ACC112 (cell line): ENCODE measurements at regions not wholly inside any gene's neighbourhood (a gene's known extent, or its start where the extent isn't known, plus 50 kb on each side); places are given as distances from the start of the nearest gene placed in this dataset.

Experiments
- H2AFZ ChIP-seq: fragments of 200-600 bp; sonication (generic); one replicate; pipeline ENCODE4 v1.6.0; 2017; ENCODE audit warnings: antibody characterized with exemption, low read length; ENCODE audit not compliant: unreplicated experiment
- H3K27ac ChIP-seq: fragments of 200-600 bp; sonication (generic); 2 replicates; pipeline ENCODE4 v1.5.1; 2014; ENCODE audit warnings: low read depth, mild to moderate bottlenecking, antibody characterized with exemption, low read length, moderate library complexity
- H3K27me3 ChIP-seq: fragments of 200-600 bp; sonication (generic); 2 replicates; pipeline ENCODE4 v1.6.1; 2014; ENCODE audit warnings: mild to moderate bottlenecking, antibody characterized with exemption, low read length, moderate library complexity, mixed read lengths; ENCODE audit not compliant: insufficient read depth
- H3K36me3 ChIP-seq: fragments of 200-600 bp; sonication (generic); 2 replicates; pipeline ENCODE4 v1.6.1; 2016; ENCODE audit warnings: mild to moderate bottlenecking, antibody characterized with exemption, low read length, moderate library complexity, mixed read lengths; ENCODE audit not compliant: insufficient read depth
- H3K4me1 ChIP-seq: fragments of 200-600 bp; sonication (generic); one replicate; pipeline ENCODE4 v1.6.1; 2016; ENCODE audit warnings: low read length, mixed read lengths; ENCODE audit not compliant: insufficient read depth, unreplicated experiment, control insufficient read depth
- H3K4me3 ChIP-seq: fragments of 200-600 bp; sonication (generic); 2 replicates; pipeline ENCODE4 v1.5.1; 2014; ENCODE audit warnings: mild to moderate bottlenecking, low read depth, low read length
- H3K79me2 ChIP-seq: fragments of 200-600 bp; sonication (generic); one replicate; pipeline ENCODE4 v1.6.0; 2016; ENCODE audit warnings: low read length; ENCODE audit not compliant: control insufficient read depth, unreplicated experiment, insufficient read depth

DNA sequence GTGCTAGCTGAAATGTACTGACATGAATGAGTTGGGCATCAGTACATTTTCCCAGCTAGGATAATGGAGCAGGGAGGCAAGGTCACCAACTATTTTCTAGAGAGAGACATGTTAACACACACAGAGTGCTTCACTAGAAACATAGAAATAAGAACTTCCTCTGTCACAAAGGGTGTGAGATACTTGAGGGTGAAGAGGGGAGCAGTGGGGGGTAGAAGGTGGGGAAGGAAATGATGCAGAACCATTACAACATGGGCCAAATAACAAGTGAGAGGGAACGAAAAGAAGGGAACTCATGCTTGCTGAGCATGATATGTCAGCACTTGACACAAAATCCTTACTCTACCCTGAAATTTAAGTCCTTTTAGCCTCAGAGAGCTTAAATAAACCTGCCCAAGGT lies 87.8 kb upstream of the RFC3 start:
- H3K27me3 ChIP-seq = no peaks in the 10 kb centered on the region
- H3K4me3 ChIP-seq = no peak overlapping the region
- no peaks in the 10 kb centered on the region for H3K36me3 ChIP-seq
- H3K4me1 ChIP-seq = no peaks in the 10 kb centered on the region
- no peak overlapping the region for H2AFZ ChIP-seq
- H3K27ac ChIP-seq = no peak overlapping the region
- no peaks in the 10 kb centered on the region for H3K79me2 ChIP-seq

DNA sequence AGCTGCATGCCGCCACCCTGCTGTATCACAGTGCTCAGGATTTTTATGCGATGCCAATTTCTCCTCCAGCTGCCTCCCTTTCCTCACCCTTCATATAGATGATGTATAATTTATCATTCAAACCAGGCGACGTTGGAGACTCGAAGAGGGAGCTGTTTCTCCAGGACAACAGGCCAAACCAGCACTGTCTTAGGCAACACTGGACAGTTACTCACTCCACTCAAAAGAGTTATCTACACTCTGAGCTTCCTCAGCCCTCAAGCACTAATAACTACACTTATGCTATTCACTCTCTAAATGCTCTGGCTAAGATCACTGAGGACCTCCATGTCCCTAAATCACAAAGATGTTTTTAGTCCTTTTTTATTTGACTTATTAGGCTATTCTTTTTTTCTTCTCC lies 87.3 kb upstream of the RFC3 start:
- no peak overlapping the region for H3K27ac ChIP-seq
- no peak overlapping the region for H2AFZ ChIP-seq
- no peaks in the 10 kb centered on the region for H3K4me1 ChIP-seq

DNA sequence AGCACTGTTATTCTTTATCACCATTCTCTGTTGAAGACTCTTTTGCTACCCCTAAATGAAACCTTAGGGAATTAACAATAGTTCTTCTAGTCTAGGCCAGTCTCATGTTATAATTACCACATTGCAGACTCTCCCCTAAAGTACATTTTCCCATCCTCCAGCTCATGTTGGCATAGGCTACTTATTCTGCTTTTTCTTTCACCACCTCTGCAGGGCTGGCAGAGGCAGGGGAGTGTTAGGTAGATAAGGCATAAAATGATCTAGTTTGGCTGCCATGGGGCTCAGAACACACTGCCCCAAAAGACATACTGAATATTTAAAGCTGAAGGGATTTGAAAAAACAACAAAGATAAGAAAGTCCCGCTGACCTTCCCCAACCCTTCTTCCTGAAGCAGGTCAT lies 82.7 kb upstream of the RFC3 start:
- Histone ChIP-seq H3K4me3 (no peak overlapping the region), H2AFZ (no peak overlapping the region), H3K27me3 (no peaks in the 10 kb centered on the region), H3K36me3 (no peaks in the 10 kb centered on the region), H3K79me2 (no peaks in the 10 kb centered on the region), H3K27ac (no peak overlapping the region), H3K4me1 (peaks cover 8% of the 10 kb centered on the region)

More for the DNA sequence above, 87.3 kb upstream of the RFC3 start:
- no peaks in the 10 kb centered on the region for H3K27me3 ChIP-seq
- H3K79me2 ChIP-seq = no peaks in the 10 kb centered on the region
- no peaks in the 10 kb centered on the region for H3K36me3 ChIP-seq
- no peak overlapping the region for H3K4me3 ChIP-seq

DNA sequence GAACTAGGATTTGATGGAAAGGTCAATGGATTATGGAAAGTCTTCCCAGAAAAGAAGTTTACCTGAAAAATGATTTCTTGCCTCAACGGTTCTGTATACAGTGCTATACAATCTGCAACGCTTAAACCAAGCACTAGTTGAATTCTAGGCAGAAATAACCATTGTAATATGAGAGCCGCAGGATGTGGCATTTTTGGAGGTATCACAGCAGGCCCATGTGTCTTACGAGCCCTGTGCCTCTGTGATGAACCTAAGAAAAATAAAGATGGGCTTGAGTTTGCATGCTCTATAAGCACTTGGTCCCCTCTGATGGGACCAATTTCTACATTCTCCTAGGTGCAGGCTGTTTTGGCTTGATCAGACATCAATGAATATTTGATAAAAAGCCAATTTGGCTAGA lies 78.7 kb upstream of the RFC3 start:
- no peaks in the 10 kb centered on the region for H3K27me3 ChIP-seq

DNA sequence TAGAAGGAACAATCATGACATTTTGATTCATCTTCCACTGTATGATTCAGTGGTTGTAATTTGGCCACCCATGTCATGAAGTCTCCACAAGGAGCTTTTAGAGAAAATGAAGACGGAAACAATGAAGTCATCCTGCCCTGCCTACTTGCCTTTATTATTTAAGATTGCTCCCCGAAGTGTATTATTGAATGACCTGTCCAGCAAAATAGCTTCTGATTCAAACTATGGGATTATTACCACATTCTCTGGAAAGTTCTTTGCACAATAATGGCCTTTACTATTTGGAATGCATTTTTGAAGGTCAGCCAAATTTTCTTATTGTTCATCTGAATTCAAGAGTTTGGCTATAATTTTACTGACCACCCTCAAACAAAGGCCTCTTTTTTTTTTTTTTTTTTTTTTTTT lies 77.8 kb upstream of the RFC3 start:
- Histone ChIP-seq H3K36me3 (no peaks in the 10 kb centered on the region), H3K79me2 (no peaks in the 10 kb centered on the region), H3K27ac (no peak overlapping the region), H3K4me3 (no peak overlapping the region), H3K4me1 (peaks cover 8% of the 10 kb centered on the region), H3K27me3 (no peaks in the 10 kb centered on the region), H2AFZ (no peak overlapping the region)

More for the DNA sequence above, 78.7 kb upstream of the RFC3 start:
- Histone ChIP-seq H3K27ac (no peak overlapping the region), H3K4me1 (peaks cover 8% of the 10 kb centered on the region), H3K36me3 (no peaks in the 10 kb centered on the region), H2AFZ (no peak overlapping the region), H3K4me3 (no peak overlapping the region), H3K79me2 (no peaks in the 10 kb centered on the region)

DNA sequence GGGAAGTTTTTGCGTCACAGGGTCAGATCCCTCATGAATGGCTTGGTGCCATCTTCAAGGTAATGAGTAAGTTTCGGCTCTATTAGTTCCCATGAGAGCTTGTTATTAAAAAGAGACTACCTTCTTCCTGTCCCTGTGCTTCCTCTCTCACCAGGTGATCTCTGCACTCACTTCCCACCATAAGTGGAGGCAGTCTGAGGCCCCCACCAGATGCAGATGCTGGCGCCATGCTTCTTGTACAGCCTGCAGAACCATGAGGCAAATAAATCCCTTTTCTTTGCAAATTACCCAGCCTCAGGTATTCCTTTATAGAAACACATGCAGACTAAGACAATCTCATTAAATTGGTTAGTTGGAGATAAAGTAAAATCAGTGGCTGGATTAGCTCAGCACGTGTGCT lies 75.6 kb upstream of the RFC3 start:
- no peaks in the 10 kb centered on the region for H3K36me3 ChIP-seq
- no peak overlapping the region for H3K27ac ChIP-seq
- no peaks in the 10 kb centered on the region for H3K79me2 ChIP-seq
- no peaks in the 10 kb centered on the region for H3K27me3 ChIP-seq
- no peak overlapping the region for H3K4me3 ChIP-seq
- H2AFZ ChIP-seq = no peak overlapping the region
- H3K4me1 ChIP-seq = peaks cover 8% of the 10 kb centered on the region

DNA sequence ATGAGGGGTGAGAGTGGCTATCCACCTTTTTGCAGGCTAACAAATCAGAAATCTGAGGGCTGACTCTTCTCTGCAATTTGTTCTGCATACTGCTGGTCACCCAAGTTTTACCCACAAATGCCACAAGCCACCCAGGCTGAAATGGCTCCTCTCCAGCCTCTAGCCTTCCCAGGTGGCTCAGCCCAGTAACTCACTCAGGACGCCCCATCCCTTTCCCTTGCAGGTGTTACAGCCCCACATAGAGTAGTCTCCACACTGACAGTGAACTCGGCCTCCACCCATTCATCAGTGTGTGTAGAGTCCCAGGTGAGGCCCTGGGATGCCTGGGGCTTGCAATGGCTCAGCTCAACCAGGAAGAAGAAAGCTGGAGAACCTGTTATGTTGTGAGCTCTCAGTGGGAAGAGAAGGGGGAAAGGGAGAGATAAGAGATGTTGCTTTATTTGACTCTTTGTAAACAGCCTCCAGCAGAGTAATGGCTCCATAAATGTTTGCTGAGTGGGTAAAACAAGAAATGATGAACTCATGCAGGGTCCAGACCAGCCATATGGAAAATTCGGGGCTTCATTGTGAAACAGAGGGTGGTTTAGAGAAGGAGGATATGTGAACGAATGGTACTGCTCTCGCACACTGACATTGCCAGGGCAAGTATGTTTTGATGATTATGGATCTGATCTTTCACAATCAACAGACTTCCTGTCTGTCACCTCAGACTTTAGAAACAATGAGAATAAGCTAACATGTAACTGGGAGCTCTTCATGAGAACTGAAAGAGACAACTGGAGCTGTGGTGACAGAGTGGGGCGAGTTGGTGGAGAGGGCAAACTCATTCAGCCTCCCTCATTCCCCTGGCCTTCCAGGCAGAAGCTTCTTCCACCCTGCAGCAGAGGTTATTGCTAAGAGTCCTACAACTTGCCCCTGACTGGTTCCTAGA lies 74.2 kb upstream of the RFC3 start:
- Histone ChIP-seq H3K36me3 (no peaks in the 10 kb centered on the region), H3K27me3 (no peaks in the 10 kb centered on the region), H2AFZ (no peak overlapping the region), H3K27ac (no peak overlapping the region), H3K4me3 (no peak overlapping the region), H3K4me1 (peaks cover 8% of the 10 kb centered on the region), H3K79me2 (no peaks in the 10 kb centered on the region)

DNA sequence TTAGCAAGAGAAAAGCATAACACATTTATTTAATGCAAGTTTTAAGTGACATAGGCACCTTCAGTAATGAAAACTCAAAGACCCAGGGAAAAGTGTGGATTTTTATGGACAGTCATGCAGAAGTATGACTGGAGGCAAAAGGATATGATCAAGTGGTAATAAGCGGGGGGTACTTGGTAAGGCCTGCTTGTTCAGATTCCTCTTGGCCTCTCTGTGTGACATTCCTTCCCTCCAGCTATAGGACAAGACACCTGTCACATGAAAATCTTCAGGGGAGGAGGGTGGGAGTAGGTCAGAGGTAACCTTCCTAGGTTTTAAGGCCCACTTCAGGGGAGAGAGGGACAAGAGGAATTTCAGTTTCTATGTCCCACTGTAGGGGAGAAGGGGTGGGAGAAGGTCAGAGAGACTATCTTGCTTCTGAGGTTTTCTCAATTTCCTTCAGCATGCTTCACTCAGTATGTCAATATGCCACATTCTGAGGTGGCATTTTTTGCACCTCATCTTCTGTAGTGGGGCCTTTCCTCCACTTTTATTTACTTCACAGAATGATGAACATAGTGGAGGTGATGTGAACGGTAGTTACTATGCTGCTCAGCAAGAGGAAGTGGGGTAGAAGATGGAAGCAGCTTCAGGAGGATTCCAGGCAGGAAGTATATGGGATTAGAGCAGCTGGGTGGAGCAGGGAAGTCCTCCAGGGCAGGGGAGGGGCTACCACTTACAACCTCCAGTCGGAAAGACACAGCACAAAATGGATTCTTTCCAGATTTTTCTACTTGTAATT lies 73.2 kb upstream of the RFC3 start:
- Histone ChIP-seq H3K27ac (no peak overlapping the region), H3K4me3 (no peak overlapping the region), H2AFZ (no peak overlapping the region), H3K79me2 (no peaks in the 10 kb centered on the region), H3K4me1 (peaks cover 2% of the 10 kb centered on the region), H3K27me3 (no peaks in the 10 kb centered on the region), H3K36me3 (no peaks in the 10 kb centered on the region)

DNA sequence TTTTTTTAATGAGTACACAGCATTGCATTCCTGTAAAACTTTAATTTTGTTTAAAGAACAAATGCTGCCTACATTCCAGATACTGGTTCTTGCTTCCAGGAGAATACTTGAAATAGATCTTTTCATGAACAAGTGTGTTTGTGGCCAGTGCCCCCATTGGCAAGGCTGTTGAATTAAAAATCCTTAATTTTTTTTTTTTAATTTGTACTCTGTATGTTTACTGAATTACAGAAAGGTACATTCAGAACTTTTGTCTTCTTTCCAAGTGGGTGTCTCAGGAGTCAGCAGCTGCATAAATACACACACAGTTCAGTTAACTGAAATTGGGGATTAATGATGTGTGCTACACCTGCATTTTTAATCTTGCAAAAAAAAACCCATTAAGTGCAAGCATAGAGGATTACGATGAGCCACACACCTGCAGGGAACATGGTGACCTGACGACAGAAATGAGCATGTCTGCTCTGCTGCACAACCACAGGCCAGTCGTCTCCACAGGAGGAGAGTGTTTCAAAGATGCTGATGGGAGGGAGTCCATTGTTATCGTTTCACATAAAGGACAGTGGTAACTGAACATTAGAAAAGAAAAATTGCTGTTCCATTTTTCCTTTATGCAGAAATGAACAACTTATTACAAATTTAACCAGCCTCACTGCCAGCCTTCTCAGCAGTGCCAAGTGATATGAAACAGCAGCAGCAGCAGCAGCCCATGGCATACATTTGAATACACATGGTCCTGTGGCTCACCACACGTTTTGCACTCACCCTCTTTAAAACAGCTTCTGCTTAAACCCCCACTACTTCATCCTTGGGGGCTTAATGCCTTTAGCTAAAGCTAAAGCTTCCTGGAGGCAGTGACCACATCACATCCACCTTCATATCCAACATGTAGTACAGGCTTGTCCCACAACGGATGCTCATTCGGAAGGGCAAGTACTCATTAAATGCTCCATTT lies 72.3 kb upstream of the RFC3 start:
- Histone ChIP-seq H2AFZ (no peak overlapping the region), H3K27ac (no peak overlapping the region), H3K27me3 (no peaks in the 10 kb centered on the region), H3K36me3 (no peaks in the 10 kb centered on the region), H3K79me2 (no peaks in the 10 kb centered on the region), H3K4me3 (no peak overlapping the region), H3K4me1 (no peaks in the 10 kb centered on the region)

DNA sequence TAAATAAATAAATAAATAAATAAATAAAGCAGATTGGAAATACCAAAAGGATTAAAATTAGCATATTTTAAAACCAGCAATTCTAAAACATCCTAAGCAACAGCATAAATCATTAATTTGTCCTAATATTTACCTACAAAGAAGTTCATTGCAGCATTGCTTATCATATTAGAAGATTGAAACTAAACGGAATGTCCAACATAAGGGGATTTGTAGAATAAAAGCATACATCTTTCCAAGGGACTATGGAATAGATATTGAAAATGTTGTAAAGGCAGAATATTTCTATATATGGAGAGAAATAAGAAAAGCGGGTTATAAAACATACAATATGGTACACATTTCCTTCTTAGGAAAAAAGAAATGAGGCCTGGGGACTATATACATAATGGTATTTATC lies 71.1 kb upstream of the RFC3 start:
- no peaks in the 10 kb centered on the region for H3K79me2 ChIP-seq
- no peak overlapping the region for H2AFZ ChIP-seq
- H3K4me3 ChIP-seq = no peak overlapping the region
- H3K27ac ChIP-seq = no peak overlapping the region
- no peaks in the 10 kb centered on the region for H3K27me3 ChIP-seq
- H3K4me1 ChIP-seq = no peaks in the 10 kb centered on the region
- no peaks in the 10 kb centered on the region for H3K36me3 ChIP-seq
